Neuron (in vitro differentiated cells): ENCODE measurements at regions not wholly inside any gene's neighbourhood (a gene's known extent, or its start where the extent isn't known, plus 50 kb on each side); places are given as distances from the start of the nearest gene placed in this dataset.
"Not testable (repeated sequence)": the region's sequence is repeated elsewhere in the genome, so short reads cannot be mapped to it uniquely, and the experiment has no call there.

Source experiments
- H2AFZ ChIP-seq: one replicate; pipeline ENCODE4 v1.6.1; 2013; ENCODE audit warnings: low read depth, mild to moderate bottlenecking, inconsistent platforms, low read length, moderate library complexity
- H3K27me3 ChIP-seq: one replicate; pipeline ENCODE4 v1.6.1; 2013; ENCODE audit warnings: low read length; ENCODE audit not compliant: insufficient read depth
- H3K36me3 ChIP-seq: one replicate; pipeline ENCODE4 v1.6.1; 2013; ENCODE audit warnings: low read length; ENCODE audit not compliant: insufficient read depth
- H3K4me1 ChIP-seq: one replicate; pipeline ENCODE4 v1.6.1; 2013; ENCODE audit warnings: low read length; ENCODE audit not compliant: insufficient read depth
- H3K4me3 ChIP-seq: 2 replicates; pipeline ENCODE4 v1.5.1; 2013; ENCODE audit warnings: mild to moderate bottlenecking, low read length, moderate library complexity
- H3K9me3 ChIP-seq: one replicate; pipeline ENCODE4 v1.6.1; 2013; ENCODE audit warnings: low read length

DNA sequence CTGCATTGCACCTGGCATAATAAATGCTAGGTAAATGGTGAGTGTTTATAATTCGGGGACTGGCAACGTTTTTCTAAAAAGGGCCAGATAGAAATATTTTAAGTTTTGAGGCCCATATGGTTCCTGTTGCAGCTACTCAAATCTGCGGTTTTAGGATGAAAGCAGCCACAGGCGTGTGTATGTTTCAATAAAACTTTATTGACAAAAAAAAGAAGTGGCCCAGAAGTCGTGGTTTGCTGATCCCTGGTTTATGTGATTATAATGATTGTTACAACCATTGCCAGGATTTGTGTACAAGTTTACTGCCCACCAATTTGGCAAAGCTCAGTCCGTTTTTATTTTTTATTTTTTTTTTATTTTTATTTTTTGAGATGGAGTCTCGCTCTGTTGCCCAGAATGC lies 536.1 kb downstream of the XYLT1 start:
- H3K4me1 ChIP-seq: no peaks in the 10 kb centered on the region
- H3K36me3 ChIP-seq: no peaks in the 10 kb centered on the region
- H3K4me3 ChIP-seq: no peak overlapping the region
- H3K9me3 ChIP-seq: no peaks in the 10 kb centered on the region
- no peaks in the 10 kb centered on the region for H3K27me3 ChIP-seq
- H2AFZ ChIP-seq: no peak overlapping the region

DNA sequence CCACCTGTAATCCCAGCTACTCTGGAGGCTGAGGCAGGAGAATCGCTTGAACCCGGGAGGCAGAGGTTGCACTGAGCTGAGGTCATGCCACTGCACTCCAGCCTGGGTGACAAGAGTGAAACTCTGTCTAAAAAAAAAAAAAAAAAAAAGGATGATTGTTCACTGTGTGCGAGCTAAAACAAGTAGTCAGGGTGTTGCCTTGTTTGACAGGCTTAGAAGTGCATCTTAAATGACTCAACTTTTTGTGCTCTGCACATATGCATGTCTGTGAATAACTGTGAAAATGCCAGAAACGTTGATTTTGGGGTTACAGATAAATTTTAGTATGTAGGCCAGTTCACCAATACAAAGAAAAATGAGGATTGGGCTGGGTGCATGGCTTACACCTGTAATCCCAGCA lies 534.9 kb downstream of the XYLT1 start:
- not testable (repeated sequence) for H3K9me3 ChIP-seq, H3K36me3 ChIP-seq, H3K4me3 ChIP-seq, H3K27me3 ChIP-seq, H2AFZ ChIP-seq, H3K4me1 ChIP-seq

DNA sequence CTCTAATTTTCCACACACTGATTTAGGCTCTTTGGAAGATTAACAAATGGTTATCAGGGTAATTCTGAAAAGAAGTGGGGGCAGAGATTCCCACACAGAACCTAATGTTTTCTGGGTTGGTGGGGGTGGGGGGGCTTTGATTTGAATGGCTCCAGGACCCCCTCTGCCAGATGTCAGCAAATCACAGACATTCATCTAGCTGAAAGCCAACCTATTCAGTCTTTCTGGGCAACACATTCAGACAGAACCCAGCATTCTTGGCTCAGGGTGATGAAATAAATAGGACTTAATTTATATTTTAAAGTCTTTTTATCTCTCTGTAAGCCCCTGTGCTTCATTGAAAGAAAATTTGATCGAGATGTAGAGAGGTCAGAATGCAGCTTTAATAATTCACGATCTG lies 533.2 kb downstream of the XYLT1 start:
- Histone ChIP-seq H2AFZ (no peak overlapping the region), H3K9me3 (no peaks in the 10 kb centered on the region), H3K27me3 (peaks cover 4% of the 10 kb centered on the region), H3K36me3 (no peaks in the 10 kb centered on the region), H3K4me3 (no peak overlapping the region), H3K4me1 (peaks cover 2% of the 10 kb centered on the region)

DNA sequence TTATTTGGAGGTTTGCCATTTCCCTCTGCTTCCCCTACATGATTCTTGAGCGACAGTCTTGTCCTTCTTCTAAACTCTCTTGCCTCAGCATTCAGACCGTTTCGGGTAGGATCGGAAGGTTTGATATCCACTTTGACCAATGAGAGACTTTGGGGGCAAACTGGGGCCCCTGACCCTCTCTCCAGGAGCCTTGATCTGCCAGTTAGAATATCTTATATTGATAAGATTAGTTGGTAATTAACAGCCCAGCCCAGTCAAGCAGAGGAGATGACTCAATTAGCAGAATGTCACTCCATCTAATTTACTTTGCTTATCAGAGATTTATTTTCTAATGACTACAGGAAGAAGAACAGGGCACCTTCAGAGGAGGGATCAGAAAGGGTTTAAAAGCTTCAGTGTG lies 532.8 kb downstream of the XYLT1 start:
- H3K4me3 ChIP-seq: no peak overlapping the region
- no peaks in the 10 kb centered on the region for H3K36me3 ChIP-seq
- no peaks in the 10 kb centered on the region for H3K9me3 ChIP-seq
- H2AFZ ChIP-seq: no peak overlapping the region
- peaks cover 4% of the 10 kb centered on the region for H3K27me3 ChIP-seq
- H3K4me1 ChIP-seq: peaks cover 2% of the 10 kb centered on the region

DNA sequence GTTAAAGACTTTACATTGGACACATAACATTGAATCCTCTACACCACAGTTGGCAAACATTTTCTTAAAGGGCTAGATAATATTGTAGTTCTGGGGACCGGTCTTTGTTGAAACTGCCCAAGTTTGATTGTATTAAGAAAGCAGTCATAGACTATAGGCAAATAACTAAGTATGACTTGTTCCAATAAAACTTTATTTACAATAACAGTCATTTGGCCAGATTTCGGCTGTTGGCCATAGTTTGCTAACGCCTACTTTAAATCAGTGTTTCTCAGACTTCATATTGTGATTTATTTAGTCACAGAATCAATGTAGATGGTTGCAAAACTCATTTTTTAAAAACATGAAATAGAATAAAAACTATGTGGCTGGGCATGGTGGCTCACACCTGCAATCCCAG lies 531.8 kb downstream of the XYLT1 start:
- Histone ChIP-seq H2AFZ (no peak overlapping the region), H3K36me3 (no peaks in the 10 kb centered on the region), H3K4me3 (no peak overlapping the region), H3K27me3 (peaks cover 4% of the 10 kb centered on the region), H3K9me3 (no peaks in the 10 kb centered on the region), H3K4me1 (peaks cover 2% of the 10 kb centered on the region)

DNA sequence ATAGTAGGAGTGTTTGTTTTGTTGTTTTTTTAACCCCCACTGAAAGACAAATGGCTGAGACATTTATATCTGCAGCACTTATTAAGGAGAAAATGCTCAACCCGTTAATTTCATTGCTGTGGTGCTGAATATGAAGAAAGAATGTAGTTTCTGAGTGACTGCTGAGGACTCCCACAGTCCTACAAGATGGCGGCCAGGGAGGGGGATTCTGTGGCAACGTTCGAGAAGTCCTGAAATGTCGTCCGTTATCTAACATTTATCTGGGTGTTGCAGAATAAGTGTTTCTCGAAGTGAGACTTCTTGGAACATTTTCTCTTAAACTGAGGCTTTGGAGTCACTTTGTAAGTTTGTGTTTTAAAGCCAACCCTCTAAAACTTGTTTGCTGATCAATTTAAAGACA lies 530.4 kb downstream of the XYLT1 start:
- Histone ChIP-seq H3K36me3 (no peaks in the 10 kb centered on the region), H3K27me3 (peaks cover 4% of the 10 kb centered on the region), H3K4me1 (peaks cover 2% of the 10 kb centered on the region), H3K9me3 (no peaks in the 10 kb centered on the region), H2AFZ (no peak overlapping the region), H3K4me3 (no peak overlapping the region)

DNA sequence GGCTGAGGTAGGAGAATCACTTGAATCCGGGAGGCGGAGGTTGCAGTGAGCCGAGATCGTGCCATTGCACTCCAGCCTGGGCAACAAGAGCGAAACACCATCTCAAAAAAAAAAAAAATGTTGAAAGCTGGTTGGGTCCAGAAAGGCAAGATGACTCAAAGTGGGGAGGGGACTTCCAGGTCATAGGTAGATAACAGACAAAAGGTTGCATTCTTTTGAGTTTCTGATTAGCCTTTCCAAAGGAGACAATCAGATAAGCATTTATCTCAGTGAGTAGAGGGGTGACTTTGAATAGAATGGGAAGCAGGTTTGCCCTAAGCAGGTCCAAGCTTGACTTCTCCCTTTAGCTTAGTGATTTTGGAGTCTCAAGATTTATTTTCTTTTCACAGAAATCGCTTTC lies 527.9 kb downstream of the XYLT1 start:
- not testable (repeated sequence) for H2AFZ ChIP-seq, H3K4me3 ChIP-seq, H3K9me3 ChIP-seq, H3K27me3 ChIP-seq, H3K36me3 ChIP-seq, H3K4me1 ChIP-seq

DNA sequence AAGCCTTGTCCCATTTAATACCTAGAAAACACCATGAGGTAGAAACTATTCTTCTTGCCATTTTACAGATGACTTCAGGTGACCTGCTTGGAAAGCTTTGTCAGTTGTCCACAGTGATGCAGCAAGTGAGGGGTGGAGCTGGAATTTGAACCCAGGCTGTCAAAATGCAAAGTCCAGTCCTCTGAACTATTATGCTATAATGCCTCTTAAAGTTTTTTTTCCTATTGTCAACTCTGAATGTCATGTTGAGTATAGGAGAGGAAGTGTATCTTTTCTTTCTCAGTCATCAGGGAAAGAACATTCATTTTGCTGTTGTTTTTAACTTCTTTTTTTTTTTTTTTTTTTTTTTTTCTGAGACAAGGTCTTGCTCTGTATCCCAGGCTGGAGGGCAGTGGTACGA lies 525.6 kb downstream of the XYLT1 start:
- Histone ChIP-seq H3K4me3 (no peak overlapping the region), H2AFZ (no peak overlapping the region), H3K27me3 (peaks cover 4% of the 10 kb centered on the region), H3K4me1 (peaks cover 2% of the 10 kb centered on the region), H3K36me3 (no peaks in the 10 kb centered on the region), H3K9me3 (no peaks in the 10 kb centered on the region)

DNA sequence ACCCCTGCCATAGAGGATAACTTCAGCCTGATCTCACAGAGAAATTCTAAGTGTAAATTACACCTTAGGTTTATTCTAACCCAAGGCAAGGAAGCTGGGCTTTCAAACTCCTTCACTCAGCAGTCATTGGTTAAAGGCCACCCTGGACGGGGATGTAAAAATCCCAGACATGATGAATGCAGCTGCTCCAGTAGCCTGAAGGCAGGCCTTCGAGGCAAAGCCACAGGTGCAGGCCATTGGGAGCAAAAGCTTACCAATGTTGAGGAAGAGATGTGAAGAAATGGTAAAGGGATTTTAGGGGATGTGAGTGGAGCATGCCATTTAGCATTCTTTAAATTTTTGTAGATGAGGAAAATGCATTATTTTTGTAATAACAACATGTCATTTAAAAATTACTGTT lies 514.4 kb downstream of the XYLT1 start:
- H3K4me3 ChIP-seq: no peak overlapping the region
- H2AFZ ChIP-seq: no peak overlapping the region
- H3K36me3 ChIP-seq: no peaks in the 10 kb centered on the region
- no peaks in the 10 kb centered on the region for H3K9me3 ChIP-seq
- no peaks in the 10 kb centered on the region for H3K4me1 ChIP-seq
- no peaks in the 10 kb centered on the region for H3K27me3 ChIP-seq

DNA sequence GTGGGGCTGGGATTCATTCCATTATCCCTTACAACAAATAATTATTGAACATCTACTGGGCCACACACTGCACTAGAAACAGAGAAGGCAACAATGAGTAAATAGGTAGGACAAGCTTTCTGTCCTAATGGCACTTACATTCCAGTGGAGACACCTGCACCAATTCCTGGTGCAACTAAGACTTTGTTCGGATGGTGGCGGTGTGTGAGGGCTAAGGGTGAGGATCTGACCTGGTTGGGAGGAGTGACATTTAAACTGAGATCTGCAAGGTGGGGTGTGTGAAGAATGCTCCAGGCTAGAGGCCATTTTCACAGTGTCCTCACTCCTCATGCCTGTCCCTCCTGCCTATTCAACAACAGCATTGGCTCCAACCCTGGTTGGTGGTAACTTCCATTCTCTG lies 510.0 kb downstream of the XYLT1 start:
- H3K36me3 ChIP-seq: no peaks in the 10 kb centered on the region
- no peaks in the 10 kb centered on the region for H3K27me3 ChIP-seq
- H3K9me3 ChIP-seq: no peaks in the 10 kb centered on the region
- no peak overlapping the region for H2AFZ ChIP-seq
- no peaks in the 10 kb centered on the region for H3K4me1 ChIP-seq
- H3K4me3 ChIP-seq: no peak overlapping the region

DNA sequence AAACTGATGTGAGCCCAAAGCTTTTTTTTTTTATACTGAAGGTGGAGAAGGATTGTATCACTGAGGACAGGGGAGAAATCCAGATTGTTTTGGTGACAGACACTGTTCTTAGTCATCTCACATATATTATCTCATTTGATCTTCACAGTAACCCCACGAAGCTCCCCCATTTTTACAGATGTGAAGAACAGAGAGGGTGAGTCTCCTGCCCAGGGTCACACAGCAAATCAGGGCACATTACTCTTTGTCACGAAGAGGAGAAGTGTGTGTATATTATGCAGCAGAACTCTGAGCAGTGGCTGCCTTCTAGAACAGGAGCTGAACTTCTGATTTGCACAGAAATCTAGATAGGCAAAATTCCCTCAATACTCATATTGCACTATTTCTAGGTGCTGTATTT lies 504.3 kb downstream of the XYLT1 start:
- H3K27me3 ChIP-seq: no peaks in the 10 kb centered on the region
- no peaks in the 10 kb centered on the region for H3K9me3 ChIP-seq
- H3K36me3 ChIP-seq: no peaks in the 10 kb centered on the region
- H2AFZ ChIP-seq: no peak overlapping the region
- H3K4me1 ChIP-seq: no peaks in the 10 kb centered on the region
- H3K4me3 ChIP-seq: no peak overlapping the region

DNA sequence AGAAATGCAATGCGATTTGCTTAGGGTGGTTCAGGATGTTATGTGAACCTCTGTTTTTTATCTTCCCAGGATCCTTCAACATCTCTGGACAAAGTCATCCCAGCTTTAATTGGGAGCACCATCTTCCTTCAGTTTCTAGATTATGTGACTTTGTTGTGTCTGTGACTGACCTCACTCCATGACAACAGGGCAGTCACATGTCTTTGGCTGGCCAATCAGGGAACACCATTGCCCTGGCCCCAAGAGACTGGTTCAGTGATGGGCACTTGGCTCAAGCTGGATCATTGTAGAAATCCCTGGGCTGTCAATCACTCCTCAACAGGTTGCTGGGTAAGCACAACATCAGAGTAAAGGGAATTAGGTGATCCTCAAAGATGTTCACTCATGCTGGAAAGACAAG lies 499.7 kb downstream of the XYLT1 start:
- H3K36me3 ChIP-seq: no peaks in the 10 kb centered on the region
- H3K27me3 ChIP-seq: no peaks in the 10 kb centered on the region
- no peaks in the 10 kb centered on the region for H3K9me3 ChIP-seq
- H3K4me1 ChIP-seq: peaks cover 16% of the 10 kb centered on the region
- H2AFZ ChIP-seq: no peak overlapping the region
- no peak overlapping the region for H3K4me3 ChIP-seq

DNA sequence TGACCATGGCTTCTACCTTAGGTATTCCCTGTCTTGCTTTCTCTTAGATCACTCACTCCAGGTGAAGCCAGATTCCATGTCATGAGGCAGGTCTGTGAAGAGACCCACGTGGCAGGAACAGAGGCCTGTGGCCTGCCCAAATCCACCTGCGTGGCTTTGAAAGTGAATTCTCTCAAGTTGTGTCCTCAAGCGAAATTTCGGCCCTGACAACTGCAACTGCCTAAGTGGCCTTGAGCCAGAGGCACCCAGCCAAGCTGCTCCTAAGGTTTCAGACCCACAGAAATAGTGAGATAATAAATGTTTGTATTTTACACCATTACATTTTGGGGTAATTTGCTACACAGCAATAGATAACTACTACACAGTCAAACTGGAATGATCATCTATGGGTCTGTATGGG lies 497.9 kb downstream of the XYLT1 start:
- no peaks in the 10 kb centered on the region for H3K9me3 ChIP-seq
- H2AFZ ChIP-seq: no peak overlapping the region
- H3K4me3 ChIP-seq: no peak overlapping the region
- no peaks in the 10 kb centered on the region for H3K27me3 ChIP-seq
- H3K36me3 ChIP-seq: no peaks in the 10 kb centered on the region
- H3K4me1 ChIP-seq: peaks cover 16% of the 10 kb centered on the region

DNA sequence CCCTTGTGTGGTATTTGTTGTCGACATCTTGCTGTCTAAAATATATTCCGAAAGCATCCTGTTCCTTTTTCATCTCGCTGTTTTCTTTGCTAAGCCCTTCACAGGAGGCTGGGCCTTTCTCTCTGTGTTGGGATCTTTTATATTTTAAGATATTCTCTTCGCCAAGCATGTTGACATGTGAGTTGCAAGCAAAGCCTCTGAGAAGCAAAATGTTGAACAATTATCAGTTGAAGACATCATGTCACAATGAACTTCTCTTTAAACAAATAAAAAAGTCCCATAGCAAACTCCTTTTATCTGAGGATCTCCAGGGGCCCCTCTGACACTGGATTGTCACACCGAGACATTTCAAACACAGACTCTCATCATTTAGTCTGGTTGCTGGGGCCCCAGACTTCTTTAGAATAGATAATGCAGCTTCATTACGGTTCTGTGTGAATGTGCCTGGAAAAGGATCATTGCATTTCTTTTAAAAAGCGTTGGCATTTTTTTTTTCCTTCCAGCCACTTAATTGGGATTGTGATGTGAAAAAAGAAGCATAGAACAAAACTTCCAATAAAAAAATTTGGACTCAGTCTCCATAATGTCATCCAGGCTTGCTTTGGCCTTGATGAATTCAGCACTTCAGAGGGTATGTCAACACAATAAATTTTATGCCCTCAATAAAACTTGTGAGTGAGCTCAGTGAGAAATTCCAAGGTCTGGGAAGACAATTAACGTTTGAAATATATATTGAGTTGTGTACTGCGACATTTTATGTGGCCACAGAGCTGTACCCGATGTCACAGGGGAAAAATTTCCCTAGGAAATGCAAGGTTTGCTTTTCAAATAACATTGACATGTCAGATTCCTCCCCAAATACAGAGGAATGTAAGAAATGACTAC lies 496.8 kb downstream of the XYLT1 start:
- H3K27me3 ChIP-seq: no peaks in the 10 kb centered on the region
- no peaks in the 10 kb centered on the region for H3K9me3 ChIP-seq
- H2AFZ ChIP-seq: no peak overlapping the region
- H3K36me3 ChIP-seq: no peaks in the 10 kb centered on the region
- no peak overlapping the region for H3K4me3 ChIP-seq
- peaks cover 16% of the 10 kb centered on the region for H3K4me1 ChIP-seq
